H1 (cell line): ENCODE measurements at regions not wholly inside any gene's neighbourhood (a gene's known extent, or its start where the extent isn't known, plus 50 kb on each side); places are given as distances from the start of the nearest gene placed in this dataset.

Source experiments
- CTCF ChIA-PET: fragments of 300-600 bp; sonication (Branson Sonifier 250); formaldehyde crosslinking; loops from one replicate; lab custom pipeline; 2021; ENCODE audit not compliant: partially characterized antibody; lab: Charles Lee
- POLR2A ChIA-PET: fragments of 300-600 bp; sonication (Branson Sonifier 250); formaldehyde crosslinking; loops from one replicate; lab custom pipeline; 2021; ENCODE audit warnings: inconsistent platforms; ENCODE audit not compliant: partially characterized antibody; lab: Charles Lee
- DNase-seq, 2 experiments: peaks; one replicate each; pipeline versions ENCODE4 v3.0.0 to v3.0.0-alpha.2; 2010 to 2022; ENCODE audit warnings: low spot score in 2 of 2, low read depth in 1 of 2, mixed read lengths in 1 of 2
- FAIRE-seq: peaks from 2 replicates; lab custom pipeline; 2011; peaks lifted over from hg19 to GRCh38; lab: Jason Lieb, UNC
- H2AFZ ChIP-seq: 2 replicates; pipeline ENCODE4 v1.8.1; 2012; ENCODE audit warnings: low read length, inconsistent platforms
- H2AK5ac ChIP-seq: 2 replicates; pipeline ENCODE4 v1.6.1; 2013; ENCODE audit warnings: low read depth, low read length
- H2BK120ac ChIP-seq: replicated peaks from 2 replicates; pipeline ENCODE3; 2013; ENCODE audit warnings: low read depth, low read length, inconsistent platforms
- H2BK12ac ChIP-seq: 2 replicates; pipeline ENCODE4 v1.6.1; 2013; ENCODE audit warnings: low read depth, low read length
- H2BK15ac ChIP-seq: 2 replicates; pipeline ENCODE4 v1.6.1; 2013; ENCODE audit warnings: low read length
- H2BK20ac ChIP-seq: 2 replicates; pipeline ENCODE4 v1.6.1; 2013; ENCODE audit warnings: low read length
- H2BK5ac ChIP-seq: 2 replicates; pipeline ENCODE4 v1.6.1; 2013; ENCODE audit warnings: low read depth, low read length
- H3K14ac ChIP-seq: 2 replicates; pipeline ENCODE4 v1.6.1; 2013; ENCODE audit warnings: inconsistent platforms; ENCODE audit not compliant: insufficient read length
- H3K18ac ChIP-seq: 2 replicates; pipeline ENCODE4 v1.6.1; 2013; ENCODE audit warnings: low read length; ENCODE audit errors: extremely low read depth
- H3K23ac ChIP-seq: 2 replicates; pipeline ENCODE4 v1.6.1; 2013; ENCODE audit warnings: inconsistent platforms; ENCODE audit not compliant: insufficient read length
- H3K23me2 ChIP-seq: 2 replicates; pipeline ENCODE4 v1.6.1; 2013; ENCODE audit warnings: low read depth, low read length
- H3K27ac ChIP-seq: 2 replicates; pipeline ENCODE4 v1.6.1; 2011; ENCODE audit warnings: low read depth, low read length, inconsistent platforms
- H3K27me3 ChIP-seq, 4 experiments: replicated peaks in 1 of 4; 1 replicate in 1 of 4; 2 replicates in 3 of 4; pipeline versions ENCODE4 v1.6.1 to v1.8.1; 2011 to 2013; ENCODE audit warnings: low read length in 3 of 4, mild to moderate bottlenecking in 3 of 4, inconsistent platforms in 2 of 4, mixed read lengths in 2 of 4, moderate library complexity in 1 of 4; ENCODE audit not compliant: control insufficient read depth in 3 of 4, insufficient read depth in 3 of 4; ENCODE audit errors: extremely low read depth in 1 of 4
- H3K36me3 ChIP-seq, 4 experiments: 2 replicates each; pipeline versions ENCODE4 v1.6.1 to v1.8.1; 2011 to 2013; ENCODE audit warnings: mild to moderate bottlenecking in 4 of 4, low read length in 3 of 4, moderate library complexity in 2 of 4, control low read depth in 1 of 4, inconsistent platforms in 1 of 4; ENCODE audit not compliant: insufficient read depth in 4 of 4, control insufficient read depth in 2 of 4
- H3K4ac ChIP-seq: replicated peaks from 2 replicates; pipeline ENCODE3; 2013; ENCODE audit warnings: low read length, low read depth, mixed read lengths, inconsistent platforms; ENCODE audit not compliant: insufficient read length
- H3K4me1 ChIP-seq, 4 experiments: replicated peaks in 1 of 4; 1 replicate in 1 of 4; 2 replicates in 3 of 4; pipeline versions ENCODE4 v1.6.1 to v1.8.1; 2011 to 2013; ENCODE audit warnings: low read length in 3 of 4, inconsistent platforms in 2 of 4, mixed read lengths in 1 of 4; ENCODE audit not compliant: insufficient read depth in 4 of 4, control insufficient read depth in 3 of 4
- H3K4me2 ChIP-seq, 2 experiments: 2 replicates each; pipeline versions ENCODE4 v1.6.1 to v1.8.1; 2011 to 2013; ENCODE audit warnings: low read depth in 2 of 2, low read length in 2 of 2, control low read depth in 1 of 2, inconsistent platforms in 1 of 2, mild to moderate bottlenecking in 1 of 2; ENCODE audit not compliant: insufficient read depth in 1 of 2
- H3K4me3 ChIP-seq, 4 experiments: fragments of 200-600, 300-600 bp in 1 of 4; sonication (generic), shearing (Covaris generic), sonication (Bioruptor Twin) in 1 of 4; 2 replicates each; pipeline versions ENCODE4 v1.5.1 to v1.8.1; 2011 to 2016; ENCODE audit warnings: low read length in 4 of 4, low read depth in 3 of 4, control low read depth in 2 of 4, inconsistent platforms in 2 of 4, mild to moderate bottlenecking in 2 of 4, mixed read lengths in 1 of 4, moderate library complexity in 1 of 4; ENCODE audit not compliant: insufficient read depth in 2 of 4; ENCODE audit errors: extremely low read depth in 1 of 4
- H3K56ac ChIP-seq: replicated peaks from 2 replicates; pipeline ENCODE3; 2013; ENCODE audit warnings: low read depth, mild to moderate bottlenecking, mixed read lengths, low read length, inconsistent platforms; ENCODE audit not compliant: insufficient read length
- H3K79me1 ChIP-seq: 2 replicates; pipeline ENCODE4 v1.6.1; 2013; ENCODE audit warnings: low read depth, low read length, control low read depth
- H3K79me2 ChIP-seq, 2 experiments: 2 replicates each; pipeline versions ENCODE4 v1.6.1 to v1.8.1; 2012 to 2013; ENCODE audit warnings: low read length in 2 of 2, mild to moderate bottlenecking in 2 of 2, inconsistent platforms in 1 of 2; ENCODE audit not compliant: insufficient read depth in 2 of 2, control insufficient read depth in 1 of 2
- H3K9ac ChIP-seq, 4 experiments: replicated peaks in 1 of 4; 1 replicate in 1 of 4; 2 replicates in 3 of 4; pipeline versions ENCODE4 v1.6.1 to v1.8.1; 2011 to 2013; ENCODE audit warnings: low read depth in 3 of 4, low read length in 3 of 4, control low read depth in 2 of 4, mild to moderate bottlenecking in 2 of 4, moderate library complexity in 2 of 4, inconsistent platforms in 1 of 4; ENCODE audit errors: extremely low read depth in 1 of 4
- H3K9me3 ChIP-seq, 2 experiments: 2 replicates each; pipeline versions ENCODE4 v1.6.1 to v1.8.1; 2012 to 2013; ENCODE audit warnings: mild to moderate bottlenecking in 2 of 2, moderate library complexity in 2 of 2, control low read depth in 1 of 2, inconsistent platforms in 1 of 2, low read depth in 1 of 2, low read length in 1 of 2, mixed read lengths in 1 of 2; ENCODE audit not compliant: insufficient read depth in 2 of 2
- H4K20me1 ChIP-seq, 2 experiments: replicated peaks in 1 of 2; 2 replicates each; pipeline versions ENCODE3 to v1.8.1; 2011 to 2013; ENCODE audit warnings: inconsistent platforms in 2 of 2, low read length in 2 of 2, mild to moderate bottlenecking in 1 of 2; ENCODE audit not compliant: insufficient read depth in 2 of 2, control insufficient read depth in 1 of 2
- H4K5ac ChIP-seq: 2 replicates; pipeline ENCODE4 v1.6.1; 2013; ENCODE audit warnings: low read length, low read depth, mixed read lengths, inconsistent platforms; ENCODE audit not compliant: insufficient read length
- H4K8ac ChIP-seq: 2 replicates; pipeline ENCODE4 v1.8.0; 2013; ENCODE audit warnings: mild to moderate bottlenecking, moderate library complexity, low read length, inconsistent platforms; ENCODE audit not compliant: insufficient read depth; ENCODE audit errors: extremely low read depth
- H4K91ac ChIP-seq: replicated peaks from 2 replicates; pipeline ENCODE3; 2013; ENCODE audit warnings: low read length, mixed read lengths, inconsistent platforms; ENCODE audit not compliant: insufficient read length
- BCL11A ChIP-seq, 2 experiments: IDR thresholded peaks; one replicate each; pipeline ENCODE4 v1.6.1; 2011; ENCODE audit warnings: low read depth in 2 of 2, low read length in 2 of 2, mild to moderate bottlenecking in 2 of 2
- CEBPB ChIP-seq: IDR thresholded peaks from 2 replicates; pipeline ENCODE4 v1.6.1; 2012; ENCODE audit warnings: low read depth, low read length
- JUN ChIP-seq: IDR thresholded peaks from 2 replicates; pipeline ENCODE4 v1.6.1; 2011; ENCODE audit warnings: low read depth, mild to moderate bottlenecking, improper control_type of control experiment, low read length
- TBP ChIP-seq: IDR thresholded peaks from 2 replicates; pipeline ENCODE4 v1.6.1; 2011; ENCODE audit warnings: low read depth, low read length, improper control_type of control experiment
- WGBS, 2 experiments: shearing (Covaris generic) in 1 of 2; methylation state at CpG; one replicate each; pipeline versions ENCODE4 v1.1.6 to v1.1.7; 2013 to 2015; ENCODE audit warnings: low lambda C conversion rate in 2 of 2, mixed read lengths in 2 of 2, inconsistent platforms in 1 of 2, low coverage in 1 of 2, missing lambda C conversion rate in 1 of 2; ENCODE audit not compliant: insufficient replicate concordance in 2 of 2, insufficient coverage in 1 of 2, insufficient read length in 1 of 2; ENCODE audit errors: extremely low coverage in 1 of 2, missing lambda C conversion rate in 1 of 2; 5-methylcytosine and 5-hydroxymethylcytosine counted together

GRCh38 chr14:42307239-42307825 is 700.7 kb downstream of the LRFN5 start:
- no peak overlapping the region for H3K27ac ChIP-seq
- H3K9me3 ChIP-seq: peaks cover 17 to 20% of the 10 kb centered on the region in 2 experiments; a peak in 3 of 4 replicates
- 94% methylated on average over 5 of the region's 5 CpGs; no CpG with 5 or more reads in 1 of the 2 experiments for WGBS, 2 experiments
- no peak overlapping the region for H2BK12ac ChIP-seq
- no peak overlapping the region for H3K4ac ChIP-seq
- peaks cover 0 to 3% (median 0%) of the 10 kb centered on the region in 4 experiments; a peak in 1 of 8 replicates for H3K36me3 ChIP-seq
- H3K79me1 ChIP-seq: no peaks in the 10 kb centered on the region
- H2AK5ac ChIP-seq: no peak overlapping the region
- POLR2A ChIA-PET: no interaction called here
- no peak overlapping the region for H3K9ac ChIP-seq
- H3K23me2 ChIP-seq: no peaks in the 10 kb centered on the region
- no peak overlapping the region for H3K14ac ChIP-seq
- H2AFZ ChIP-seq: no peak overlapping the region
- no peak overlapping the region for H2BK20ac ChIP-seq
- H3K4me2 ChIP-seq: no peak overlapping the region
- H3K27me3 ChIP-seq: no peaks in the 10 kb centered on the region
- no peak overlapping the region for H4K8ac ChIP-seq
- H3K23ac ChIP-seq: no peak overlapping the region
- H4K20me1 ChIP-seq: no peaks in the 10 kb centered on the region
- H3K18ac ChIP-seq: no peak overlapping the region
- H4K91ac ChIP-seq: no peak overlapping the region
- H2BK15ac ChIP-seq: no peak overlapping the region
- no peak for FAIRE-seq
- H3K4me1 ChIP-seq: no peaks in the 10 kb centered on the region
- no peak overlapping the region for H3K4me3 ChIP-seq
- no peak for DNase-seq
- no peaks in the 10 kb centered on the region for H3K79me2 ChIP-seq
- no peak overlapping the region for H4K5ac ChIP-seq
- no peak overlapping the region for H2BK5ac ChIP-seq
- CTCF ChIA-PET: no interaction called here
- H3K56ac ChIP-seq: no peak overlapping the region
- TF ChIP-seq JUN: no peak
- TF ChIP-seq BCL11A (IDR thresholded peaks at IDR 0.05; ENCODE audit: low read depth in 2 of 2, low read length in 2 of 2): no peak
- no peak for TF ChIP-seq CEBPB
- TF ChIP-seq TBP: no peak
- no peak overlapping the region for H2BK120ac ChIP-seq
